ENCODE measurements at regions not wholly inside any gene's neighbourhood (a gene's known extent, or its start where the extent isn't known, plus 50 kb on each side); places are given as distances from the start of the nearest gene placed in this dataset.

DNA sequence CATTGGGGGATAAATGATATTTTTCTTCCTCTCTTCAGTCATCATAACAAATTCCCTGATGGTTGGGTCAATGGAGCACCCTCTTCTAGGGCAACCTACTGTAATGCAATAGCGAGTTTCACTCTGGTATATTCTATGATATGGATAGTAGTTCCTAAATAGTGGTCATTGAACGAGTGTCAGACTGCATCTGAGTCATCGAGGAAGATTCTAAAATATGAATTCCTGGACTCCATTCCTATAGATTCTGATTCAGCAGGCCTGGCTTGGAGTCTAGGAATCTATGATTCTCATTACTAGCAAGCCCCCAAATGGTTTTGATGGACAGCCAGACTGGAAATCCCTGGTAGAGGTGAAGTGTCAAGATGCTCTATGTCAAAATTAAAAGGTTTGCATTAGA is 254.5 kb downstream of the BUB3 start:
- in situ Hi-C loops (cut with HindIII; ENCODE audit: low pct_ligation_motif_present, low sequenced_read_pairs), result no loop called here

GRCh38 chr10:123409426-123409825 is 255.2 kb downstream of the BUB3 start:
- Histone ChIP-seq H3K27ac (no peak overlapping the region), H3K4me3 (ENCODE audit: low read depth, low read length) (no peak overlapping the region), H3K27me3 (replicated peaks) (no peaks in the 10 kb centered on the region), H3K36me3 (replicated peaks) (no peaks in the 10 kb centered on the region)
- DNase-seq, result no peak
- in situ Hi-C loops (cut with HindIII; ENCODE audit: low pct_ligation_motif_present, low sequenced_read_pairs), result no loop called here
- TF ChIP-seq, protein P1, sequence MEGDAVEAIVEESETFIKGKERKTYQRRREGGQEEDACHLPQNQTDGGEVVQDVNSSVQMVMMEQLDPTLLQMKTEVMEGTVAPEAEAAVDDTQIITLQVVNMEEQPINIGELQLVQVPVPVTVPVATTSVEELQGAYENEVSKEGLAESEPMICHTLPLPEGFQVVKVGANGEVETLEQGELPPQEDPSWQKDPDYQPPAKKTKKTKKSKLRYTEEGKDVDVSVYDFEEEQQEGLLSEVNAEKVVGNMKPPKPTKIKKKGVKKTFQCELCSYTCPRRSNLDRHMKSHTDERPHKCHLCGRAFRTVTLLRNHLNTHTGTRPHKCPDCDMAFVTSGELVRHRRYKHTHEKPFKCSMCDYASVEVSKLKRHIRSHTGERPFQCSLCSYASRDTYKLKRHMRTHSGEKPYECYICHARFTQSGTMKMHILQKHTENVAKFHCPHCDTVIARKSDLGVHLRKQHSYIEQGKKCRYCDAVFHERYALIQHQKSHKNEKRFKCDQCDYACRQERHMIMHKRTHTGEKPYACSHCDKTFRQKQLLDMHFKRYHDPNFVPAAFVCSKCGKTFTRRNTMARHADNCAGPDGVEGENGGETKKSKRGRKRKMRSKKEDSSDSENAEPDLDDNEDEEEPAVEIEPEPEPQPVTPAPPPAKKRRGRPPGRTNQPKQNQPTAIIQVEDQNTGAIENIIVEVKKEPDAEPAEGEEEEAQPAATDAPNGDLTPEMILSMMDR (IDR thresholded peaks at IDR 0.05; ENCODE audit: low read depth, low read length, missing control alignments), result no peak

More for the DNA sequence above, 254.5 kb downstream of the BUB3 start:
- H3K27ac ChIP-seq, result no peak overlapping the region
- TF ChIP-seq, protein P1 (IDR thresholded peaks at IDR 0.05; ENCODE audit: low read depth, low read length, missing control alignments), result no peak
- no peak overlapping the region for H3K4me3 ChIP-seq (ENCODE audit: low read depth, low read length)
- H3K27me3 ChIP-seq (replicated peaks), result no peaks in the 10 kb centered on the region
- no peaks in the 10 kb centered on the region for H3K36me3 ChIP-seq (replicated peaks)
- DNase-seq, result no peak

GRCh38 chr10:123409884-123410283 is 255.7 kb downstream of the BUB3 start:
- TF ChIP-seq, protein P1 (IDR thresholded peaks at IDR 0.05; ENCODE audit: low read depth, low read length, missing control alignments), result no peak
- H3K36me3 ChIP-seq (replicated peaks), result no peaks in the 10 kb centered on the region
- in situ Hi-C loops (cut with HindIII; ENCODE audit: low pct_ligation_motif_present, low sequenced_read_pairs), result no loop called here
- H3K27me3 ChIP-seq (replicated peaks), result no peaks in the 10 kb centered on the region
- no peak overlapping the region for H3K4me3 ChIP-seq (ENCODE audit: low read depth, low read length)
- DNase-seq, result no peak
- no peak overlapping the region for H3K27ac ChIP-seq

- DNase-seq, result no peak
- TF ChIP-seq, protein P1 (IDR thresholded peaks at IDR 0.05; ENCODE audit: low read depth, low read length, missing control alignments), result no peak
- in situ Hi-C loops (cut with HindIII; ENCODE audit: low pct_ligation_motif_present, low sequenced_read_pairs), result no loop called here
Measured at GRCh38 chr10:123413353-123413752, 252.8 kb upstream of the GPR26 start.

DNA sequence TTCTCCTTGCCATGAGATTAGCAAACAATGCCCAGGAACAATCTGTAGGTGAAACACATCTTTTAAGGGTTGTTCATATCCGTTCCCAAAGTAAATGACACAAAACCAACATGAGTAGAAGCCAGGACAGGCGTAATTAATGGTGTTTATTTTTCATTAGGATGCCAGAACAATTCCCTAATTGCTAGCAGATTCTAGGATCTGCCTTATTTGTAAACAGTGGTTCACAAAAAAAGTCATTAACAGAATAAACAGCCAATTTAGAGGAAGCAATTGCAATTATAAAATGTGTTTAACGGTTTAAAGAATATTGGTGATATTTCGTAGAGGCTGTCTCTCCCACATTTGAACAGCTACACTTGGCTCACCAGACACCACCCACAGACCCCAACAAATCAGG is 250.6 kb upstream of the GPR26 start:
- no peak for DNase-seq
- Histone ChIP-seq H3K4me3 (ENCODE audit: low read depth, low read length) (no peak overlapping the region), H3K36me3 (replicated peaks) (no peaks in the 10 kb centered on the region), H3K27ac (no peak overlapping the region), H3K27me3 (replicated peaks) (no peaks in the 10 kb centered on the region)
- in situ Hi-C loops (cut with HindIII; ENCODE audit: low pct_ligation_motif_present, low sequenced_read_pairs), result no loop called here
- TF ChIP-seq, protein P1 (IDR thresholded peaks at IDR 0.05; ENCODE audit: low read depth, low read length, missing control alignments), result no peak

More at GRCh38 chr10:123413353-123413752, 252.8 kb upstream of the GPR26 start:
- H3K27me3 ChIP-seq (replicated peaks), result no peaks in the 10 kb centered on the region
- H3K27ac ChIP-seq, result no peak overlapping the region
- no peaks in the 10 kb centered on the region for H3K36me3 ChIP-seq (replicated peaks)
- H3K4me3 ChIP-seq (ENCODE audit: low read depth, low read length), result no peak overlapping the region

DNA sequence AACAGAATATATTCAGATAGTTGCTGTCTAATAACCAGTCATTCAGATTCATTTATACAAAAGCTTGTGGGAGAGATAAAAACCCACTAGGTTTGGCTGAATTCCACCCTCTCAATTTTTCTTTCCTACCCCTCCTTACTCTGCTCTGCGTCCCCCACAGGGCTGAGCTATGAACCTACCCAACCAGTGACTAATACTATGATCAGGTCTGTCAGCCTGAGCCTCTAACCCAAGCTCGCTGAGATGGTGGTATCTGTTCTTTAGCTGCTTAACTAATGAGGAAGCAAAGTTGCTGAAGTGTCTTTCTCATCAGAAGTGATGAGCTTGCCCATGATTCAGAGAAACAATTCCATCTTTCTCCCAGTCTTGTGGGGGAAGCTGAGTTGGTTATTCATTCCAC is 248.7 kb upstream of the GPR26 start:
- TF ChIP-seq, protein P1 (IDR thresholded peaks at IDR 0.05; ENCODE audit: low read depth, low read length, missing control alignments), result no peak
- Histone ChIP-seq H3K27ac (no peak overlapping the region), H3K4me3 (ENCODE audit: low read depth, low read length) (no peak overlapping the region), H3K27me3 (replicated peaks) (no peaks in the 10 kb centered on the region), H3K36me3 (replicated peaks) (no peaks in the 10 kb centered on the region)
- no peak for DNase-seq
- in situ Hi-C loops (cut with HindIII; ENCODE audit: low pct_ligation_motif_present, low sequenced_read_pairs), result no loop called here

All from brain microvascular endothelial cell (primary cell).